ACHN (cell line): ENCODE measurements at regions not wholly inside any gene's neighbourhood (a gene's known extent, or its start where the extent isn't known, plus 50 kb on each side); places are given as distances from the start of the nearest gene placed in this dataset.
"Not testable (repeated sequence)": the region's sequence is repeated elsewhere in the genome, so short reads cannot be mapped to it uniquely, and the experiment has no call there.

Experiments used
- DNase-seq: peaks from one replicate; pipeline ENCODE4 v3.0.0-alpha.2; 2015
- in situ Hi-C: cut with HindIII; loops from 2 replicates; pipeline ENCODE4 v1.10.0; 2017; ENCODE audit warnings: low sequenced_read_pairs, low pct_ligation_motif_present, low pct_unique_long_range_greater_than_20kb

DNA sequence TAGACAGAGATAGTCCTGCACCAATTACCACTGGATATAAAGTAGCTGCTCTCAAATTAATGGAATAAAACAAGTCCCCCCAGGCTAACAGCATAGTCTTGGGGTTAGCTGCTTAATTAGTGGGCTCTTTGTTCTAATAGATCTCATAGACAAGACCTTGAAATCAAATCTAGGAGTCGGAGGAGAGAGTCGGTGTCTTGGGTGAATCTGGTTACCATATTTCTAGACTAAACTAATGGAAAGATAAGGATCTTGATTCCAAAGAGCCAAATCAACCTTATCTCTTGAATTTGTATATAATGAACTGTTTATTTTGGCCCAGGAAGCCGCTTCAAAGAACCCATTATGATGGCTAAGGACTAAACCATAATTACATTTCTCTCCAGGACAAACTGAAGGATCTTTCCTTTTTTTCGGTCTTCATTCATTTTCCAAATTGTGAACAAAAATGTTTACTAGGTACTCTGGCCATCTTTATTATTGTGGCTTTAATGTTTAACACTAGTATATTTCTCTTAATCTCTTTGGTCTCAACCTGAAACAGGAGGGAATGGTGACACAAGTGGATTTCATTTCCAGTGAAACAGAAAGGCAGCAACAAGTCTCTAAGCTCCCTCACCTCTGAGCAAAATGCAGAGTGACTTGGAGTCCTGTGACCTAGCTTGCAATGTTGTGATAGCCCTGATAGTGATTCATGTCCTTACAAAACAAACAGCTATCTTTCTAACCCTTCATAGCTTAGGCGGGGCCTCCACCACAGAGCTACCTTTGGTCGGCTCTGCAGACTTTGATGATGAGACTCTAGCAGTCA, 137.9 kb upstream of the PARD3B start:
- DNase-seq: no peak
- in situ Hi-C loops: no loop called here

DNA sequence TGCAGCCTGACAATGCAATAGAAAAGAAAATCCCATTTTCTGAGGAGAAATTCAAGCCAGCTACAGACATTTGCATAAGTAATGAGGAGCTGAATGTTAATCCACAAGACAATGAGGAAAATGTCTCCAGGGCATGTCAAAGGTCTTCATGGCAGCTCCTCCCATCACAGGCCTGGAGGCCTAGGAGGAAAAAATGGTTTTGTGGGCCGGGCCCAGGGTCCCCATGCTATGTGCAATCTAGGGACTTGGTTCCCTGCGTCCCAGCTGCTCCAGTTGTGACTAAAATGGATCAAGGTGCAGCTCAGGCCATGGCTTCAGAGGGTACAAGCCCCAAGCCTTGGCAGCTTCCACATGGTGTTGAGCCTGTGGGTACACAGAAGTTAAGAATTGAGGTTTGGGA, 132.5 kb upstream of the PARD3B start:
- DNase-seq, in situ Hi-C loops: not testable (repeated sequence)

DNA sequence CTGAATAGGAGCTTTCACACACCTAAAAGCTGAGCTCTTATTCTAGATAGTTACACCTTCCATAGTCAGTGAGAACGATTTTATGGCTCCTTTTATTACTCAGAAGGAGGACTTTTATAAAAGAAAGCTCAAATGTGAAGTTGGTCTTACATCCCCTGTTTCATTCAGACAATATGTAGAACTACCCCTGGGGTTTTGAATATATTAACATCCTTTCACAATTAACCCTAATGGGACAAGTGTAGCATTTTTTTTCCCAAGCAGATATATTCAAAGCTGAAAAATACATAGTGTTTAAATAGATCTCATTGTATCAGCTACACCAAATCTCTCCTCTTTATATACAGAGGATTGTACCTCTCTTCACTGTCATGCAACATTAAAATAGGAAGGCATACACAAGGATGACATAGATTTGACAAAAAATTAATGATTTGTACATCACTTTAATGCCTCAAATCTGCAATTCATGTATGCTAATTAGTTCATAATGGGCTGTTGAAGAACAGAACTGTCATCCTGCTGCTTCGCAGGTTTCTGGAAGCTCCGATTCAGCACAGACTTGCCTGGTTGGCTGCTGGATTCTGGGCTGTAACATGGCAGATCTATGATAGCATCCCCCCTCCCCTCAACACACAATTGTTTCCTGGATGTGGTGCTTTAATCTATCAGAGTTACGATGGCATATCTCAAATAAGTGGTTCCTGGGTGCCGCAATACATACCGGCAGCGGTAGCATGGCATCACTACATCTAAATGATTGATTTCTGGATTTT, 129.7 kb upstream of the PARD3B start:
- DNase-seq: no peak
- in situ Hi-C loops: no loop called here

DNA sequence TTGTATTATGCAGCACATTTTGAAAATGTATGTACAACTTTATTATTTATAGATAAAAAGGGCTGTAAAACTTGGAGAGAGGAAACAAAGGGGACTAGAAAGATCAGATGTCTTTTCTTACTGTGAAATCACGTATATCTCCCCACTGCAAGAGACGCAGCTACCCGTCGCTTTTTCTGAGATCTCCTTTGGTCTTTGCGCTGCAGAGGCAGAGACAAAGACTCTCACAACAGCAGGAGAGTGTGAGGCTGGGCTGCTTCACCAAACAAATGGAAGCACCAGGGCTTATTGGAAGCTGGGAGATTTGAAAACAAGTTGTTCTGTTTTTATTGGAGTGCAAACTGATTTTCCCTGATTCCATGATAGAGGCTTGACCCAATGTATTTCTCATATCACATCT, 129.0 kb upstream of the PARD3B start:
- DNase-seq: no peak
- in situ Hi-C loops: no loop called here

DNA sequence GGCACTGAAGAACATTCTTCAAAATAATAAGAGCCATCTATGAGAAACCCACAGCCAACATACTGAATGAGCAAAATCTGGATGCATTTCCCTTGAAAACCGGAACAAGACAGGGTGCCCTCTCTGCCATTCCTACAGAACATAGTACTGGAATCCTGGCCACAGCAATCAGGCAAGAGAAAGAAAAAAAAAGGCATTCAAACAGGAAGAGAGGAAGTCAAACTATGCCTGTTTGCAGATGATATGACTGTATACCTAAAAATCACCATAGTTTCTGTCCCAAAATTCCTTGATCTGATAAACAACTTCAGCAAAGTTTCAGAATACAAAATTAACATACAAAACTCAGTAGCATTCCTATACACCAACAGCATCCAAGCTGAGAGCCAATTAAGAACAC, 119.5 kb upstream of the PARD3B start:
- in situ Hi-C loops: no loop called here
- DNase-seq: no peak

DNA sequence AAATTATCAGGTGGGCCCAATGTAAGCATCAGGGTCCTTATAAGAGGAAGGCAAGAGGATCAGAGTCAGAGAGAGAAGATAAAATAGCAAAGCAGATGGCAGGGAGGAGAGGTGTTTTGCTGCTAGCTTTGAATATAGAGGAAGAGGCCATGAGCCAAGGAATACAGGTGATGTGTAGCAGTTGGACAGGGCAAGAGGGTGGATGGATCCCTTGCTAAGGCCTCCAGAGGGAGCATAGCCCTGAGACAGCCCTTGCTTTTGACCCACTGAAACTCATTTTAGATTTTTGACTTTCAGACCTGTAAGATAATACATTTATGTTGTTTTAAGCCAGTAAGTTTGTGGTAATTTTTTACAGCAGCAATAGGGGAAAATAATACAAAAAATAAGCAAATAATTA, 116.6 kb upstream of the PARD3B start:
- no peak for DNase-seq
- in situ Hi-C loops: no loop called here

DNA sequence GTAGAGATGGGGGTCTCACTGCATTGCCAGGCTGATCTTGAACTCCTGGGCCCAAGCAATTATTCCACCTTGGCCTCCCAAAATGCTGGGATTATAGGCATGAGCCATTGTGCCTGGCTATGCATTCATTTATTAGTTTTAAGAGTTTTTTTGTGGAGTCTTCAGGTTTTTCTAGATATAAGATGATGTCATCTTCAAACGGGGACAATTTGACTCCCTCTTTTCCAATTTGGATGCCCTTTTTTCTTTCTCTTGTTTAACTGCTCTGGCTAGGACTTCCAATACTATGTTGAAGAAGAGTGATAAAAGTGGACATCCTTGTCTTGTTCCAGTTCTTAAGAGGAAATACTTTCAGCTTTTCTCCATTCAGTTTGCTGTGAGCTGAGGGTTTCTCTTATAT, 113.7 kb upstream of the PARD3B start:
- in situ Hi-C loops: no loop called here

DNA sequence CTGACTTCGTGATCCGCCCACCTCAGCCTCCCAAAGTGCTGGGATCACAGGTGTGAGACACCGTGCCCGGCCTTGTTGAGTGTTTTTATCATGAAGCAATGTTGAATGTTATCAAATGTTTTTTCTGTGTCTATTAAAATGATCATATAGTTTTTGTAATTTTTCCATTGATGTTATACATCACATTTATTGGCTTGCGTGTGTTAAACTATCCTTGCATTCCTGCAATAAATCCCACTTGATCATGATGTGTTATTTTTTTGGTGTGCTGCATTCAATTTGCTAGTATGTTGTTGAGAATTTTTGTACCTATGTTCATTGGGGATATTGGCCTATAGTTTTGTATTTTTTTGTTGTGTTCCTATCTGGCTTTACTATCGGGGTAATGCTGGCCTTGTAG, 113.1 kb upstream of the PARD3B start:
- in situ Hi-C loops: no loop called here
- DNase-seq: no peak

More for the DNA sequence above, 113.7 kb upstream of the PARD3B start:
- DNase-seq: no peak

DNA sequence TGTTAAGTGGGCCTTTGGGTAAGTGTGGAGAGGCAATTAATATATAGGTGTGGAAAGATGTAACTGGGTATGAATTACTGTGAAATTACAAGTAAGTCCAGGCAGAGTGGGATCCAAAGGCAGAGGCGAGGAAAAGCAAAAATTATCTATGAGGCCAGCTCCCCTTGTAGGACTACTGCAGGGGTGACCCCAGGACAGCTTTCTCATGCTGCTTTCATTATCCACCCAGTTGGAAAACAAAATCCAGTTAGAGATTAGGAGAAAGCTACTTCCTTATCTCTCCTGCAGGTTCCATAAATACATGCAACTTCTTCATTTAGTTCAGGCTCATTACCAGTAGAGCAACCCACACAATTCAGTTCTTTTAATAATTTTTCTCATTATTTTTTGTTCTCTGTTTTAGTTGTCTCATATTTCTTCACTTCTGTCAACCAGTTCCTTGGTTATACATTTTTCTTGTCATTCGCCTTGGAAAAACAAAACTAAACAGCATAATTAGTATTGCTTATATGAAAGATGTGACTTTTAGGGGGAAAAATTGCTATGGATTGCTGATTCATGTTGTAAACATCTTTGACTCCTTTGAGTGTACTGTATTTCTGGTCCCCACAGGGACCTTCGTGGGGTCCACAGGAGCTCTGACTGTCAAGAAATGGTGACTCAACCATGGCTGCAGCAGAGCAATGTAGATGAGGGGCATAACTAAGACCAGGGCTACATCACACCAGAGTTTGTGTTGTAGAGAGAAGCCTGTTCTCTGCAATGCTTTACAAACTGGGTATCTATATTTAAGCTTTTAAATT, 110.4 kb upstream of the PARD3B start:
- DNase-seq: no peak
- in situ Hi-C loops: no loop called here

DNA sequence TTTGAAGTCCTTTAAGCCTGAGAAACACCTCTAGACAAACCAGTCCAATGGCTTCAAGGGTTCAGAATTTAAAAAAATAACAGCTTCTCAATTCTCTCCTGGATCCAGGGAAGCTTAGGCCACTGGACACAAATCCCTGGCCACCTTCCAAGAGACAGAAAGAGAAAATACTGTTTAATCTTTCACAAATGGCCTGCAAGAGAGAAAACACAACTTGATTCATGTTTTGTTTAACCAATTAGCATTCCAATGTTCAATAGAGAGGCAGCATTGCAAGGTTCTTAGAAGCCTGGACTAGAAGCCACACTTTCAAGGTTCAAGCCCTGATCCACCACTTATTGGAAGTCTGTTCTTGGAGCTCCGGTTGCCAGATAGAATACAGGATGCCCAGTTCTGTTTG, 109.0 kb upstream of the PARD3B start:
- no peak for DNase-seq
- in situ Hi-C loops: no loop called here

DNA sequence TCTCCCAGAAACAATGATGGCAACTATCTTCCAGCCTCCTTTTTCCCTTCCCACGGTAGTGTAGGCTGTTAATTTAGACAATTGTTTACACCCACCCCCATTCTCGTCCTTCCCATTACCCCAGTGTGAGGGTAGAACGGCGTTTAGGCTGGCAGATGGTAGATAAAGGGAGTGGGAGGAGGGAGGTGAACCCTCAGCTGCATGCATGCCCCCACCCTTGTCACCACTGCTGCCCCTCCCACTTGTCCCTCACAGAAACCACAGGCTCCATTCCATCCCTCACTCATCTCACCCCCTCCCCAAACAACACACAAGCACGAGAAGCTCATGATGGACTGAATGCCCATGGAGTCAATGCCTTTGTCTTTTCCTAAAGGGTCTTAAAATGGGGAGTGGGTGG, 107.9 kb upstream of the PARD3B start:
- in situ Hi-C loops: no loop called here
- DNase-seq: no peak

DNA sequence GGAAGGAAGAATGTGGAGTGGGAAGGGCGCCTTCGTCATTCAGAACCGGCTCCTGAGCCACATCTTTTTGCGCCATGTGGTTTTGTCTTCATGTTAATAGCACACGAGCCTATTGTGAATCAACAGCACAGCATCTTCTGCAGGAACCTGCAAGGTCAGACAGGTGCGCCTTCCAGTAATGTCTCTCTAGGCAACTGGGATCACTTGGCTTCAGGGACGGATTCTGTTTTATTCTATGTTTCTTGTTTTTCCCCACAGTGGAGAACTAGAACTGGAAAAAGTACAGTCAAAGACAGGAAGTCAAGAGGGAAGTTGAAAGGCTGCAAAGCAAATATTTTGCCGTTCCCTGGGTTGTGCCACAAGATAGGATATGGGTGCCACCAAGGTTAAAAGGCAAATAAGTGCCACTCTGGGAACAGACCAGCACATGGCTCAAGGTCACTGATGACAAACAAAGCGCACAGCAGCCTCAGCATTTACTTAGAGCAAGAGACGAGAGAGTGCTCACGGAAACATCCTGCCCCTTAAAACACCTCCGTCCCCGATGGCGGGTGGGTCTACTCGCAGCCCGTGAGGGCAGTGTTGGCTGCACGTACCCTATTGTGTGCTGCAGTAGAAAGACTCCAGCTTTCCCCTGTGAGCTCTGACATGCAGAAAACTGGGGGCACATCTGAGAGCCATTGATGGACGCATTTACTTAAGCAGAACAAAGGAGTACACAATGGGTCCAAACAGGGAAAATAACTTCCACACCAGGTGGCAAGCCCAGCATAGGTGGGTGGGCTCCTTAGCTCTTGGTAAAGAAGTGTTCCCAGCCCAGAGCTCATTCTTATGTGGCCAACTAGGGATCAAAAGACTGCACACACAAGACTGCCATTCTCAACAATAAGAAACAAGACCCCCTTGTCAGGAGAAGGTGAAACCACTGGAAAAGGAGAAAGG, 107.2 kb upstream of the PARD3B start:
- in situ Hi-C loops: no loop called here
- no peak for DNase-seq

DNA sequence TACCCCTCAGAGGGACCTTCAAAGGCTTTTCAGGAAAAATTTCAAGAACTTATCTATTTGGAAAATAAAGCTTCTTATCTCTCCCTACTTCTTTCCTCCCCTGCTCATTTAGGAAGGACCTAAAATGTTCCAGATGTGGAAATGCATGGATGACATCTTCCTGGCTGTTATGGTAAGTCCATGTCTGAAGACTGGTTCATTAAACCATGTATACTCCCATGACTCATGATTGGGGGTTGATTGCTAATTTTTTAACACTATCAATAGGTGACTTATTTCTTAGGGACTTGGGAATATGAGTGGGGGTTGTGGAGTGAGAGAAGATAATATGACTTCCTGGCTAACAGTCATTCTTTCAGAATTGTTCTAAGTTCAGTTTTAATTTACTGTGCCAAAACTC, 104.0 kb upstream of the PARD3B start:
- no peak for DNase-seq
- in situ Hi-C loops: no loop called here

DNA sequence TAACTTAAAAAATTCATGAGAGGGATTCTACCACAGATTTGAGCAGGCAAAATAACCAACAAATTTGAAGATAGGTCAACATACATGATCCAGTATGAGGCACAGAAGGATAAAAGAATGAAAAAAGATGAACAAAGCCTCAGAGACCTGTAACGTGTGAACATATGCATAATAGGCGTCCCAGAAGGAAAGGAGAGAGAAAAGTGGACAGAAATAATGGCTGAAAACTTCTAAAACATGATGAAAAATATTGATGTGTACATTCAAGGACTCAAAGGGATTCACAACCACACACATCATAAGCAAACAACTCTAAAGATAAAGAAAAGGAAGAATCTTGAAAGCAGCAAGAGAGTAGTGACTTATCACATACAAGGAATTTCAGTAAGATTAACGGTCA, 100.1 kb upstream of the PARD3B start:
- in situ Hi-C loops: no loop called here
- no peak for DNase-seq

DNA sequence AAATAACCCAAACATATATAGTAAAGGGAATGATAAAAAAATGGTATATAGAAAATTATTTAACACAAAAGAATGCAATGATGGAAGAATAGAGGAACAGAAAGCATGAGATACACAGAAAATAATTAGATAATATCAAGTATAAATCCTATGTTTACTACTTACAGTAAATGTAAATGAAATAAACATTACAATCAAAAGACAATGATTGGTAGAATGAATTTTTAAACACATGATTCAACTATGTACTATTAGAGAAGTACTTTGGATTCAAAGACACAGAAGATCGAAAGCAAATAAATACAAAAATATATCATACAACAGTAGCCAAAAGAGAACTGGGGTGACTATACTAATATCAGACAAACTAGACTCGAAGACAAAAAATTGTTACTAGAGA, 97.6 kb upstream of the PARD3B start:
- no peak for DNase-seq
- in situ Hi-C loops: no loop called here

DNA sequence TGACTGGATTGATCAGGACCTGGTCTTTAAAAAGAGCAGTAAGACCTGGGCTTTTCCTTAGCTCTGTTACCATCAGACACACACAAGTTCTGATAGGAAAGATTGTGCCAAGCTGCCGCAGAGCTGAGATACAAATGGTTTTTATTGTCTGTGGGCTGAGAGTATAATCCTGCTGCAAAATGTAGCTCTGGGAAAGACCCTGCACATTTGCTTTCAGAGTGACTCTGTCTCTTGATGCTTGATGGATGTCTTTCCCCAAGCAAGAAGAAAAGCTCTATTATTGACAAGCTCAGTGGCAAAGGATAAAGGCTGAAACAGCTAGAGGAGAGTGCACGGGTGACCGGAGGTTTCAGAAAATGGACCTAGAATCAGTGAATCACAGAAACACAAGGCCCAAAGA, 95.3 kb upstream of the PARD3B start:
- in situ Hi-C loops: no loop called here
- DNase-seq: no peak

DNA sequence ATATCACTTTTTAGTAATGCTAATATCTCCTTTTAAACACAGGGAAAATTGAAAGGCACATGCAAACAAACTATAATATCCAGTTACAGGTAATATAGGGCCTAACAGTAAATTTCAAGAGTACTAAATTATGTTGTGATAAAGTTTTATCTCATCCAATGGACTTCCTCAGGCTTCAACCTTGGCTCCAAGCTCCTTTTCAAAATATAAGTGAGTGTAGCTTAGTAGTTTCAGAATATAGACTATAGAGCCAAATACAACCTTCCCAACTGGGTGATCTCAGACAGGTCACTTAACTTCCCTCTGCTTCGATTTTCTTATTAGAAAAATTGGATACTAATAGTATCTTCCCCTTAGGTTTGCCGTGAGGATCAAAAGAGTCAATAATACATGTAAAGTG, 93.5 kb upstream of the PARD3B start:
- in situ Hi-C loops: no loop called here
- no peak for DNase-seq

DNA sequence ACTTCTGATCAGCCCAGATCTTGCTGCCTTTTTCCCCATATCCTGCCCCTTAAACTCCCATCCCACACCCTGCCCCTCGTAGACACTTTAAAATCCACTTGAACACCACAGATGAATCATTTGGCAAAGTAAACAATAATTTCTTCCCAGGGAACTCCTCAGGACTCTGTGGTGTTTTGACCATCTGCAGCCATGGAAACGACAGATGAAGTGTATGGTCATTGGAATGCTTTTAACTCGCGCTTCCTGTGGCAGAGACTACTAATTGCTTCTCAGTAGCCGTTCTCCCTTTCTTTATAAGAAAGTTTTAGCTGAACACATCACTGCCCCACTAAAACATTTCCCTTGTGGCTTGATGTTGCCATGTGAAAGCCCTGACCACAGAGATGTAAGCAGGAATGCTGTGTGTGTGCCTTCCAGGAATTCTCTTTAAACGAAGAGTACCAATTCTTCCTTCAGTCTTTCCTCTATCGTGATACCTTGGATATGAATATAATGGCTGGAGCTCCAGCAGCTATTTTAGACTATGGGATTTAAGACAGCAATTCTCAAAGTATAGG, 92.7 kb upstream of the PARD3B start:
- in situ Hi-C loops: no loop called here

More for the DNA sequence above, 92.7 kb upstream of the PARD3B start:
- peak; percentile 92 for DNase-seq
